ENCODE measurements at regions not wholly inside any gene's neighbourhood (a gene's known extent, or its start where the extent isn't known, plus 50 kb on each side); places are given as distances from the start of the nearest gene placed in this dataset.

- 81 to 82% methylated on average over 4 of the region's 4 CpGs for WGBS, 2 donors
- intact Hi-C loops (cut with DNase I; ENCODE audit: low total_unique reads), result no loop called here
- no peak for DNase-seq (ENCODE audit: low spot score in 2 of 2)
- H3K4me3 ChIP-seq (ENCODE audit: low read depth, poor library complexity, severe bottlenecking), result no peak overlapping the region
- no peak for TF ChIP-seq POLR2A (IDR thresholded peaks at IDR 0.05)
- TF ChIP-seq, protein P1, sequence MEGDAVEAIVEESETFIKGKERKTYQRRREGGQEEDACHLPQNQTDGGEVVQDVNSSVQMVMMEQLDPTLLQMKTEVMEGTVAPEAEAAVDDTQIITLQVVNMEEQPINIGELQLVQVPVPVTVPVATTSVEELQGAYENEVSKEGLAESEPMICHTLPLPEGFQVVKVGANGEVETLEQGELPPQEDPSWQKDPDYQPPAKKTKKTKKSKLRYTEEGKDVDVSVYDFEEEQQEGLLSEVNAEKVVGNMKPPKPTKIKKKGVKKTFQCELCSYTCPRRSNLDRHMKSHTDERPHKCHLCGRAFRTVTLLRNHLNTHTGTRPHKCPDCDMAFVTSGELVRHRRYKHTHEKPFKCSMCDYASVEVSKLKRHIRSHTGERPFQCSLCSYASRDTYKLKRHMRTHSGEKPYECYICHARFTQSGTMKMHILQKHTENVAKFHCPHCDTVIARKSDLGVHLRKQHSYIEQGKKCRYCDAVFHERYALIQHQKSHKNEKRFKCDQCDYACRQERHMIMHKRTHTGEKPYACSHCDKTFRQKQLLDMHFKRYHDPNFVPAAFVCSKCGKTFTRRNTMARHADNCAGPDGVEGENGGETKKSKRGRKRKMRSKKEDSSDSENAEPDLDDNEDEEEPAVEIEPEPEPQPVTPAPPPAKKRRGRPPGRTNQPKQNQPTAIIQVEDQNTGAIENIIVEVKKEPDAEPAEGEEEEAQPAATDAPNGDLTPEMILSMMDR (IDR thresholded peaks at IDR 0.05), result no peak
These were observed 474.2 kb downstream of the MED10 start for GRCh38 chr5:5904113-5904512.

- TF ChIP-seq, protein P1 (IDR thresholded peaks at IDR 0.05), result no peak
- no peak for TF ChIP-seq POLR2A (IDR thresholded peaks at IDR 0.05)
- no peak for DNase-seq (ENCODE audit: low spot score in 2 of 2)
- WGBS, 2 donors, result 76 to 78% methylated on average over 10 of the region's 10 CpGs
- intact Hi-C loops (cut with DNase I; ENCODE audit: low total_unique reads), result no loop called here
- H3K4me3 ChIP-seq (ENCODE audit: low read depth, poor library complexity, severe bottlenecking), result no peak overlapping the region
These were observed 475.4 kb downstream of the MED10 start for GRCh38 chr5:5902678-5903646.

DNA sequence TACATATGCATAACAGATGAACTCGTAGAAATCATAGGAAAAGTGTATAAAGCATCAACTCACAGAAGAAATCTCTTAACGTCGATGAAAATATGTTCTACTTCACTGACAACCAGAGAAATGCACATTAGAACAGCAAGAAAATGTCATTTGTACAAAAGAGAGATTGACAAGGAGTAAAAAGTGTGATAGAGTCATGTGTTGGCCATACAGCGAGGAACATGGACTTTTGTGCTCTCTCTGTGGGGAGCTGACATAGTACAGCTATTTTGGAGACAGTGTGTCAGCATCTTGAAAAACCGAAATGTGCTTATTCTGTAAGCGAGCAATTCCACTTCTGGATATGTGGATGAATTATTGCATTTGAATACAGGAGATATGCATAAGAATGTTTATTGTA, 477.9 kb downstream of the ICE1 start:
- 63 to 77% methylated on average over 6 of the region's 6 CpGs for WGBS, 2 donors
- intact Hi-C loops (cut with DNase I; ENCODE audit: low total_unique reads), result no loop called here
- TF ChIP-seq, protein P1 (IDR thresholded peaks at IDR 0.05), result no peak
- TF ChIP-seq POLR2A (IDR thresholded peaks at IDR 0.05), result no peak
- no peak for DNase-seq (ENCODE audit: low spot score in 2 of 2)
- H3K4me3 ChIP-seq (ENCODE audit: low read depth, poor library complexity, severe bottlenecking), result no peak overlapping the region

GRCh38 chr5:5899716-5900115, 477.2 kb downstream of the ICE1 start:
- intact Hi-C loops (cut with DNase I; ENCODE audit: low total_unique reads), result no loop called here
- 69% methylated on average over 3 of the region's 3 CpGs for WGBS, 2 donors

DNA sequence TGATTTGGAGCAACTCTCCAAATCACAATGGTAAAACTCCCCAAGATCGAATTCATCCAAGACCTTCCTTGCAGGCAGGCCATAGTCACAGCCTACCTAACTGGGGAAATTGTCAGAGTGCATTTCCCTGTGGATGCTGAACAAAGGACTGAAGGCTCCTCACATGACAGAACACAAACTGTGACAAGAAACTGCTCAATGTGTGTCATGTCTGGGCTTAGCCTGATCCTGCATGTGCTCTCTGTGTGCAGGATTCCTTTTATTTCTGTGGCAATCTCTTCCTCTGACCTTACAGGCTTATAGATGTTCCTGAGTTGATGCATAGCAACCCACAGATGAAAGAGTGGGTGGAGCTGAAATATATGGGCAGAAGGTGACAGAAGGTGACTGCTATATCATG, 465.8 kb downstream of the ICE1 start:
- no peak for DNase-seq (ENCODE audit: low spot score in 2 of 2)
- TF ChIP-seq, protein P1 (IDR thresholded peaks at IDR 0.05), result no peak
- no peak for TF ChIP-seq POLR2A (IDR thresholded peaks at IDR 0.05)
- WGBS, 2 donors, result 65 to 78% methylated on average over 1 of the region's 1 CpG
- H3K4me3 ChIP-seq (ENCODE audit: low read depth, poor library complexity, severe bottlenecking), result no peak overlapping the region
- intact Hi-C loops (cut with DNase I; ENCODE audit: low total_unique reads), result no loop called here

More at GRCh38 chr5:5899716-5900115, 477.2 kb downstream of the ICE1 start:
- DNase-seq (ENCODE audit: low spot score in 2 of 2), result no peak
- H3K4me3 ChIP-seq (ENCODE audit: low read depth, poor library complexity, severe bottlenecking), result no peak overlapping the region
- TF ChIP-seq, protein P1 (IDR thresholded peaks at IDR 0.05), result no peak
- TF ChIP-seq POLR2A (IDR thresholded peaks at IDR 0.05), result no peak
